Activated T-helper 17 cell treated with anti-CD3 and anti-CD28 coated beads, Interleukin-2, amount 50 U/mL, for 72 hours (primary cell): ENCODE measurements at regions not wholly inside any gene's neighbourhood (a gene's known extent, or its start where the extent isn't known, plus 50 kb on each side); places are given as distances from the start of the nearest gene placed in this dataset.
"Not testable (repeated sequence)": the region's sequence is repeated elsewhere in the genome, so short reads cannot be mapped to it uniquely, and the experiment has no call there.

Source experiments
- ATAC-seq: fragments of 150-1000 bp; cut with Tn5 transposase; replicated peaks from 2 replicates; pipeline ENCODE4 v1.10.0; 2021; ENCODE audit warnings: mild to moderate bottlenecking, moderate library complexity
- H3K27ac Mint-ChIP-seq: one replicate; pipeline ENCODE4 v1.8.0; 2022; ENCODE audit warnings: mixed read lengths
- H3K27me3 Mint-ChIP-seq: one replicate; pipeline ENCODE4 v1.8.0; 2022; ENCODE audit warnings: mixed read lengths
- H3K36me3 Mint-ChIP-seq: one replicate; pipeline ENCODE4 v1.8.0; 2022; ENCODE audit warnings: low read depth, mild to moderate bottlenecking, mixed read lengths
- H3K4me1 Mint-ChIP-seq: one replicate; pipeline ENCODE4 v1.8.0; 2022; ENCODE audit warnings: mixed read lengths
- H3K4me3 Mint-ChIP-seq: one replicate; pipeline ENCODE4 v1.8.0; 2022; ENCODE audit warnings: mild to moderate bottlenecking, mixed read lengths
- H3K9me3 Mint-ChIP-seq: one replicate; pipeline ENCODE4 v1.8.0; 2022; ENCODE audit warnings: mixed read lengths

GRCh38 chr22:48918585-48919186 is 909.0 kb downstream of the BRD1 start:
- no peak overlapping the region for H3K27ac Mint-ChIP-seq
- no peak for ATAC-seq

GRCh38 chr22:48912356-48913066 is 915.2 kb downstream of the BRD1 start:
- ATAC-seq, H3K4me3 Mint-ChIP-seq, H3K27me3 Mint-ChIP-seq, H3K9me3 Mint-ChIP-seq, H3K36me3 Mint-ChIP-seq, H3K4me1 Mint-ChIP-seq: not testable (repeated sequence)
- H3K27ac Mint-ChIP-seq = peak overlapping the region; percentile 52

More at GRCh38 chr22:48918585-48919186, 909.0 kb downstream of the BRD1 start:
- Mint-ChIP-seq H3K4me1 (no peaks in the 10 kb centered on the region), H3K4me3 (no peak overlapping the region), H3K36me3 (no peaks in the 10 kb centered on the region), H3K9me3 (peaks cover 3% of the 10 kb centered on the region), H3K27me3 (peaks cover 28% of the 10 kb centered on the region)

DNA sequence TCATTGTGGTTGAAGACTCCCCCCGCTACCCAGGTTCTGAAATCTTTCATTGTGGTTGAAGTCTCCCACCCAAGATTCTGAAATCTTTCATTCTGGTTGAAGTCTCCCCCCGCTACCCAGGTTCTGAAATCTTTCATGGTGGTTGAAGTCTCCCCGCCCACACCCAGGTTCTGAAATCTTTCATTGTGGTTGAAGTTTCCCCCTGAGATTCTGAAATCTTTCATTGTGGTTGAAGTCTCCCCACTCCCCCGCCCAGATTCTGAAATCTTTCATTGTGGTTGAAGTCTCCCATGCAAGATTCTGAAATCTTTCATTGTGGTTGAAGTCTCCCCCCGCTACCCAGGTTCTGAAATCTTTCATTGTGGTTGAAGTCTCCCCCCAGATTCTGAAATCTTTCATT is 916.0 kb downstream of the BRD1 start:
- peaks cover 12% of the 10 kb centered on the region for H3K27me3 Mint-ChIP-seq
- H3K4me3 Mint-ChIP-seq, ATAC-seq, H3K36me3 Mint-ChIP-seq, H3K27ac Mint-ChIP-seq, H3K4me1 Mint-ChIP-seq, H3K9me3 Mint-ChIP-seq: not testable (repeated sequence)

- ATAC-seq, H3K4me3 Mint-ChIP-seq, H3K27ac Mint-ChIP-seq, H3K4me1 Mint-ChIP-seq, H3K27me3 Mint-ChIP-seq, H3K9me3 Mint-ChIP-seq, H3K36me3 Mint-ChIP-seq: not testable (repeated sequence)
Observed at GRCh38 chr22:48911067-48911466, 916.6 kb downstream of the BRD1 start.

DNA sequence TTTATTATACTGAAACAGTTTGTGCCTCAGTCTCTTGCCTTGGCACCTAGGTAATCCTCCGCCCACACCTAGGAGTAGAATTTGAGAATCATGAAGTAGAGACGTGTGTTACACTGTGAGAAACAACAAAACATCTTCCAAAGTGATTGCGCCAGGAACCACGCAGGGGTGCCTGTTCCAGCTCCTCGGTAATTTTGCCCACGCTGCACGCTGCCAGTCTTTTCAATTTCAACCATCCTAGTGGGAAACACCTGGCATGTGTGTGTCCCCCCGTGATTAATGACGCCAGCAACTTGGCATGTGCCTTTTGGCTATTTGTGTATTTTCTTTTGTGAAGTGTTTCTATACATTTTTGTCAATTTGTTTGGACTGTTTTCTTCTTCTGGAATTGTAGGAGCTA is 919.1 kb downstream of the BRD1 start:
- H3K4me3 Mint-ChIP-seq = no peak overlapping the region
- ATAC-seq = no peak
- H3K9me3 Mint-ChIP-seq = no peaks in the 10 kb centered on the region
- no peaks in the 10 kb centered on the region for H3K36me3 Mint-ChIP-seq
- H3K4me1 Mint-ChIP-seq = no peaks in the 10 kb centered on the region
- peaks cover 13% of the 10 kb centered on the region for H3K27me3 Mint-ChIP-seq
- H3K27ac Mint-ChIP-seq = no peak overlapping the region

DNA sequence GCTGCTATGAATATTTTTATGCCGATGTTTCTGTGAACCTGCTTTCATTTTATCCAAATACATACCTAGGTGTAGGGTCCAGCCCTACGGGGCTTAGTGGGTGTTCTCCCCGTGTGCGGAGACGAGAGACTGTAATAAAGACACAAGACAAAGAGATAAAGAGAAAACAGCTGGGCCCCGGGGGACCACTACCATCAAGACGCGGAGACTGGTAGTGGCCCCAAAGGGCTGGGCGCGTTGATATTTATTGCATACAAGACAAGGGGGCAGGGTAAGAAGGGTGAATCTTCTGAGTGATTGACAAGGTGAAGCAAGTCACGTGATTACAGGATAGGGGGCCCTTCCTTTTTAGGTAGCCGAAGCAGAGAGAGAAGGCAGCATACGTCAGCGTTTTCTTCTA is 920.1 kb downstream of the BRD1 start:
- H3K9me3 Mint-ChIP-seq = no peaks in the 10 kb centered on the region

GRCh38 chr22:48906216-48906835 is 921.3 kb downstream of the BRD1 start:
- ATAC-seq = no peak
- no peak overlapping the region for H3K4me3 Mint-ChIP-seq
- no peak overlapping the region for H3K27ac Mint-ChIP-seq
- H3K4me1 Mint-ChIP-seq = no peaks in the 10 kb centered on the region
- H3K27me3 Mint-ChIP-seq = peaks cover 13% of the 10 kb centered on the region
- no peaks in the 10 kb centered on the region for H3K36me3 Mint-ChIP-seq
- H3K9me3 Mint-ChIP-seq = no peaks in the 10 kb centered on the region

More for the DNA sequence above, 920.1 kb downstream of the BRD1 start:
- Mint-ChIP-seq H3K27ac (no peak overlapping the region), H3K4me3 (no peak overlapping the region), H3K27me3 (peaks cover 13% of the 10 kb centered on the region), H3K4me1 (no peaks in the 10 kb centered on the region), H3K36me3 (no peaks in the 10 kb centered on the region)
- no peak for ATAC-seq

- no peak overlapping the region for H3K4me3 Mint-ChIP-seq
- no peak for ATAC-seq
Observed at GRCh38 chr22:48905206-48905975, 922.3 kb downstream of the BRD1 start.

DNA sequence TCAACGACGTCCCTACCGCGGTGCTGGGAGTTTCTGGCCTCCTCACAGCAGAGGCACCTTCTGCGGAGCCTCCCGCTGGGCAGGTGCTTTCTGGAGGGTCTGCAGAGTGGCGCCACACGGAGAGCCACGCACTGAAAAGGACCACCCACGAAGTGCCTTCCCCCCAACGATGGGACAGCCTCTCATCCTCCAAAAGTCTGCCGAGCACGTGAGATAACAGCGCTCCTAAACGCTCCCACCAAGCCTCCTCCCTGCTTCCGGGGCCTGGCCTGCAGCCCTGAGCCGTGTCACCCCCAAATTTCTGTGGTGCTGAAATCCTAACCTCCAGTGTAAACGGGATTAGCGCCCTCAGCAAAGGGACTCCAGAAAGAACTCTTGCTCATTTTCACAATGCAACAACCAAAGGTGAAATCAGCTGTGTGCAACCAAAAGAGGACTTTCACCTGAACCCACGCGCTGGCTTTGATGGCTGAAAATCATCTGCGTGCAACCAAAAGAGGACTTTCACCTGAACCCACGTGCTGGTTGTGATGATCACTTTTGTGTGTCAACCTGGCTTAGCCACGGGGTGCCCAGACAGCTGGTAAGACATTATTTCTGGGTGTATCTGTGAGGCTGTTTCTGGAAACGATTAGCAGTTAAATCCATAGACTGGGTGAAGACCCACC is 924.6 kb downstream of the BRD1 start:
- H3K4me1 Mint-ChIP-seq = no peaks in the 10 kb centered on the region
- no peaks in the 10 kb centered on the region for H3K9me3 Mint-ChIP-seq
- no peak overlapping the region for H3K4me3 Mint-ChIP-seq
- H3K27ac Mint-ChIP-seq = no peak overlapping the region
- peaks cover 13% of the 10 kb centered on the region for H3K27me3 Mint-ChIP-seq
- ATAC-seq = no peak
- no peaks in the 10 kb centered on the region for H3K36me3 Mint-ChIP-seq

More at GRCh38 chr22:48905206-48905975, 922.3 kb downstream of the BRD1 start:
- Mint-ChIP-seq H3K27me3 (peaks cover 13% of the 10 kb centered on the region), H3K36me3 (no peaks in the 10 kb centered on the region), H3K9me3 (no peaks in the 10 kb centered on the region), H3K27ac (no peak overlapping the region), H3K4me1 (no peaks in the 10 kb centered on the region)

- Mint-ChIP-seq H3K27me3 (peaks cover 8% of the 10 kb centered on the region), H3K27ac (no peak overlapping the region), H3K4me1 (no peaks in the 10 kb centered on the region), H3K9me3 (no peaks in the 10 kb centered on the region), H3K4me3 (no peak overlapping the region), H3K36me3 (no peaks in the 10 kb centered on the region)
- ATAC-seq = no peak
Observed at GRCh38 chr22:48902001-48902869, 925.4 kb downstream of the BRD1 start.

DNA sequence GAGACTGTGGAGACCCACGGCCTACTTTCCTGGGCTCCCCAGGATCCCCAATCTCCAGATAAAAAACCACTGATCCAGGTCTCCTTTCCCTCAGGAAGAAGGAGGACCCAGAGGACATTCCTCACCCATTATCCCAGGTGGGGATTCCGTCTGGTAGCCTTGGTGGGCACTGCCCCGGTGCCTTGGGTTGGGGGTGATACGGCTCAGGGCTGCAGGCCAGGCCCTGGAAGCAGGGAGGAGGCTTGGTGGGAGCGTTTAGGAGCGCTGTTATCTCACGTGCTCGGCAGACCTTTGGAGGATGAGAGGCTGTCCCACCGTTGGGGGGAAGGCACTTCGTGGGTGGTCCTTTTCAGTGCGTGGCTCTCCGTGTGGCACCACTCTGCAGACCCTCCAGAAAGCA is 926.3 kb downstream of the BRD1 start:
- H3K36me3 Mint-ChIP-seq = no peaks in the 10 kb centered on the region
- H3K27ac Mint-ChIP-seq = no peak overlapping the region
- no peak overlapping the region for H3K4me3 Mint-ChIP-seq
- no peak for ATAC-seq
- H3K27me3 Mint-ChIP-seq = peaks cover 4% of the 10 kb centered on the region
- no peaks in the 10 kb centered on the region for H3K4me1 Mint-ChIP-seq
- no peaks in the 10 kb centered on the region for H3K9me3 Mint-ChIP-seq

- Mint-ChIP-seq H3K4me3 (no peak overlapping the region), H3K27ac (no peak overlapping the region), H3K9me3 (no peaks in the 10 kb centered on the region), H3K36me3 (no peaks in the 10 kb centered on the region), H3K27me3 (peaks cover 4% of the 10 kb centered on the region), H3K4me1 (no peaks in the 10 kb centered on the region)
- no peak for ATAC-seq
Observed at GRCh38 chr22:48900626-48901025, 927.0 kb downstream of the BRD1 start.

DNA sequence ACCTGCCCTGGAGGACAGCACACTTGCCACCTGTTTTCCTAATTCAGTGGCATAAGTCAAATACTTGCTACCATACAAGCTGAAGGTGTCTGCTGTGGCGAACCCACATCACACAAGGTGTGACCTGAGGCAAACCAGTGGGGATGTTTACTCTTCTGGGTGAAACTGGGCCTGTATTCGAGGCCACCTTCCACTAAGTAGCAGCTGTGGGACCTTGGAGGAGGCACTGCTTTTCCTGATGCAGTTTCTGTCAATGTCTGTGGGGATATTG is 927.4 kb downstream of the BRD1 start:
- ATAC-seq = no peak
- Mint-ChIP-seq H3K4me1 (no peaks in the 10 kb centered on the region), H3K27ac (no peak overlapping the region), H3K36me3 (no peaks in the 10 kb centered on the region), H3K27me3 (peaks cover 4% of the 10 kb centered on the region), H3K4me3 (no peak overlapping the region), H3K9me3 (no peaks in the 10 kb centered on the region)
